GM19324 (cell line): ENCODE measurements at regions not wholly inside any gene's neighbourhood (a gene's known extent, or its start where the extent isn't known, plus 50 kb on each side); places are given as distances from the start of the nearest gene placed in this dataset.

ENCODE experiments used
- ATAC-seq: cut with Tn5 transposase; IDR thresholded peaks from one replicate; pipeline ENCODE4 v1.9.1; 2021; ENCODE audit warnings: mild to moderate bottlenecking, moderate library complexity; ENCODE audit not compliant: unreplicated experiment, low FRiP score

- ATAC-seq: no peak
Measured at GRCh38 chr5:2223303-2223702, 340.6 kb upstream of the IRX4 start.

GRCh38 chr5:2222246-2222992 is 339.7 kb upstream of the IRX4 start:
- no peak for ATAC-seq

- no peak for ATAC-seq
Measured at GRCh38 chr5:2221450-2221849, 338.7 kb upstream of the IRX4 start.

GRCh38 chr5:2220741-2221140 is 338.0 kb upstream of the IRX4 start:
- no peak for ATAC-seq

GRCh38 chr5:2219149-2219776 is 336.5 kb upstream of the IRX4 start:
- ATAC-seq: no peak

- no peak for ATAC-seq
Measured at GRCh38 chr5:2217219-2217618, 334.5 kb upstream of the IRX4 start.

GRCh38 chr5:2214910-2215590 is 332.3 kb upstream of the IRX4 start:
- no peak for ATAC-seq

- no peak for ATAC-seq
Measured at GRCh38 chr5:2213121-2213730, 330.5 kb upstream of the IRX4 start.

GRCh38 chr5:2212481-2212880 is 329.8 kb upstream of the IRX4 start:
- ATAC-seq: no peak

GRCh38 chr5:2208239-2208544 is 325.5 kb upstream of the IRX4 start:
- no peak for ATAC-seq

- no peak for ATAC-seq
Measured at GRCh38 chr5:2207416-2208238, 324.9 kb upstream of the IRX4 start.

GRCh38 chr5:2207109-2207399 is 324.3 kb upstream of the IRX4 start:
- no peak for ATAC-seq

- ATAC-seq: no peak
Measured at GRCh38 chr5:2206293-2207108, 323.8 kb upstream of the IRX4 start.

GRCh38 chr5:2205596-2206226 is 323.0 kb upstream of the IRX4 start:
- no peak for ATAC-seq

- ATAC-seq: no peak
Measured at GRCh38 chr5:2205185-2205585, 322.5 kb upstream of the IRX4 start.

- no peak for ATAC-seq
Measured at GRCh38 chr5:2204366-2205184, 321.9 kb upstream of the IRX4 start.

- no peak for ATAC-seq
Measured at GRCh38 chr5:2203774-2204173, 321.0 kb upstream of the IRX4 start.

GRCh38 chr5:2201832-2202231 is 319.1 kb upstream of the IRX4 start:
- ATAC-seq: no peak

GRCh38 chr5:2201421-2201820 is 318.7 kb upstream of the IRX4 start:
- no peak for ATAC-seq
